Sigmoid colon (tissue), 6 donors: ENCODE measurements at regions not wholly inside any gene's neighbourhood (a gene's known extent, or its start where the extent isn't known, plus 50 kb on each side); places are given as distances from the start of the nearest gene placed in this dataset.

Experiments
- DNase-seq: peaks from one replicate; pipeline ENCODE4 v3.0.0-alpha.2; 2019
- H3K27ac ChIP-seq, 4 donors: fragments of 200-600 bp; sonication (generic); one replicate each; pipeline ENCODE4 v1.5.1; 2016 to 2019; ENCODE audit warnings: mild to moderate bottlenecking in 1 of 4
- H3K27me3 ChIP-seq, 3 donors: fragments of 200-600 bp; sonication (generic); one replicate each; pipeline ENCODE4 v1.5.1; 2019; ENCODE audit warnings: mild to moderate bottlenecking in 1 of 3
- H3K36me3 ChIP-seq, 4 donors: fragments of 200-600 bp; sonication (generic); one replicate each; pipeline ENCODE4 v1.5.1; 2016 to 2019
- H3K4me1 ChIP-seq, 4 donors: fragments of 200-600 bp; sonication (generic); one replicate each; pipeline ENCODE4 v1.5.1; 2017 to 2019
- H3K4me3 ChIP-seq, 4 donors: fragments of 200-600 bp; sonication (generic); one replicate each; pipeline ENCODE4 v1.5.1; 2017 to 2019; ENCODE audit warnings: mild to moderate bottlenecking in 2 of 4, moderate library complexity in 1 of 4
- H3K9me3 ChIP-seq, 4 donors: fragments of 200-600 bp in 3 of 4; sonication (generic) in 3 of 4; one replicate each; pipeline versions ENCODE4 v1.5.1 to v1.6.1; 2013 to 2019
- CTCF ChIP-seq, 4 experiments: fragments of 450-650 bp in 3 of 4; fragments of 200-600 bp in 1 of 4; IDR thresholded peaks; one replicate each; pipeline ENCODE4 v1.5.1; 2016 to 2019; ENCODE audit warnings: antibody characterized with exemption in 4 of 4, mild to moderate bottlenecking in 3 of 4, moderate library complexity in 2 of 4
- EP300 ChIP-seq, 4 donors: sonication (generic); formaldehyde crosslinking; IDR thresholded peaks; one replicate each; pipeline ENCODE4 v1.6.1; 2017; ENCODE audit warnings: antibody characterized with exemption in 4 of 4
- POLR2A ChIP-seq, 2 donors: fragments of 450-650 bp; IDR thresholded peaks; one replicate each; pipeline ENCODE4 v1.6.1; 2016; ENCODE audit warnings: antibody characterized with exemption in 2 of 2, mild to moderate bottlenecking in 2 of 2, moderate library complexity in 2 of 2
- POLR2AphosphoS5 ChIP-seq, 4 donors: sonication (generic); formaldehyde crosslinking; IDR thresholded peaks; one replicate each; pipeline ENCODE4 v1.6.1; 2017; ENCODE audit warnings: antibody characterized with exemption in 4 of 4
- WGBS, 2 donors: extraction: QIAGEN DNeasy Blood & Tissue Kit; methylation state at CpG; one replicate each; pipeline ENCODE4 v1.1.7; 2013; 5-methylcytosine and 5-hydroxymethylcytosine counted together
- intact Hi-C: fragments of 100-400 bp; cut with DNase I; formaldehyde crosslinking; loops from one replicate; pipeline ENCODE4 v1.15.1; 2023
- donor health status: healthy with polysubstance abuse.
- donor health status: healthy.

- intact Hi-C loops, result no loop called here
Observed at GRCh38 chr11:130778026-130778425, 138.3 kb downstream of the SNX19 start.

GRCh38 chr11:130778705-130779104 lies 137.6 kb downstream of the SNX19 start:
- H3K27ac ChIP-seq, result no peak overlapping the region
- no peaks in the 10 kb centered on the region for H3K9me3 ChIP-seq
- TF ChIP-seq POLR2A (IDR thresholded peaks at IDR 0.05) (no peak), CTCF (IDR thresholded peaks at IDR 0.05) (no peak)
- DNase-seq, result no peak
- no peaks in the 10 kb centered on the region for H3K27me3 ChIP-seq
- H3K36me3 ChIP-seq, result no peaks in the 10 kb centered on the region
- peaks cover 0 to 20% (median 14%) of the 10 kb centered on the region in 4 donors for H3K4me1 ChIP-seq
- intact Hi-C loops, result no loop called here
- H3K4me3 ChIP-seq, result no peak overlapping the region

More at GRCh38 chr11:130778026-130778425, 138.3 kb downstream of the SNX19 start:
- TF ChIP-seq CTCF (IDR thresholded peaks at IDR 0.05), result no peak
- no peak for TF ChIP-seq POLR2A (IDR thresholded peaks at IDR 0.05)
- no peak for TF ChIP-seq POLR2AphosphoS5 (IDR thresholded peaks at IDR 0.05)
- TF ChIP-seq EP300 (IDR thresholded peaks at IDR 0.05), result no peak
- Histone ChIP-seq H3K27me3 (no peaks in the 10 kb centered on the region), H3K4me1 (peaks cover 0 to 16% (median 9%) of the 10 kb centered on the region in 4 donors), H3K4me3 (no peak overlapping the region), H3K27ac (no peak overlapping the region), H3K36me3 (no peaks in the 10 kb centered on the region), H3K9me3 (no peaks in the 10 kb centered on the region)
- WGBS, 2 donors, result 94 to 95% methylated on average over 15 of the region's 15 CpGs
- DNase-seq, result no peak

- TF ChIP-seq CTCF (IDR thresholded peaks at IDR 0.05) (no peak), POLR2A (IDR thresholded peaks at IDR 0.05) (no peak), POLR2AphosphoS5 (IDR thresholded peaks at IDR 0.05) (no peak), EP300 (IDR thresholded peaks at IDR 0.05) (no peak)
- DNase-seq, result no peak
- no peak overlapping the region for H3K27ac ChIP-seq
- H3K27me3 ChIP-seq, result no peaks in the 10 kb centered on the region
- H3K4me1 ChIP-seq, result peaks cover 0 to 20% (median 14%) of the 10 kb centered on the region in 4 donors
- no peak overlapping the region for H3K4me3 ChIP-seq
- intact Hi-C loops, result no loop called here
- WGBS, 2 donors, result 72 to 85% methylated on average over 1 of the region's 1 CpG
- no peaks in the 10 kb centered on the region for H3K9me3 ChIP-seq
- no peaks in the 10 kb centered on the region for H3K36me3 ChIP-seq
Observed at GRCh38 chr11:130779267-130779666, 137.0 kb downstream of the SNX19 start.

- H3K36me3 ChIP-seq, result no peaks in the 10 kb centered on the region
- TF ChIP-seq CTCF (IDR thresholded peaks at IDR 0.05) (no peak), POLR2AphosphoS5 (IDR thresholded peaks at IDR 0.05) (no peak), POLR2A (IDR thresholded peaks at IDR 0.05) (no peak), EP300 (IDR thresholded peaks at IDR 0.05) (no peak)
- intact Hi-C loops, result no loop called here
- no peak overlapping the region for H3K27ac ChIP-seq
- peaks cover 0 to 20% (median 14%) of the 10 kb centered on the region in 4 donors for H3K4me1 ChIP-seq
- DNase-seq, result no peak
- H3K9me3 ChIP-seq, result no peaks in the 10 kb centered on the region
- no peaks in the 10 kb centered on the region for H3K27me3 ChIP-seq
- WGBS, 2 donors, result 93% methylated on average over 5 of the region's 5 CpGs
- no peak overlapping the region for H3K4me3 ChIP-seq
Observed at GRCh38 chr11:130779943-130780342, 136.3 kb downstream of the SNX19 start.

GRCh38 chr11:130780437-130780836 lies 135.8 kb downstream of the SNX19 start:
- H3K27me3 ChIP-seq, result no peaks in the 10 kb centered on the region
- H3K4me1 ChIP-seq, result peaks cover 0 to 20% (median 14%) of the 10 kb centered on the region in 4 donors
- no peaks in the 10 kb centered on the region for H3K36me3 ChIP-seq
- 77 to 82% methylated on average over 4 of the region's 4 CpGs for WGBS, 2 donors
- H3K4me3 ChIP-seq, result no peak overlapping the region
- no peak overlapping the region for H3K27ac ChIP-seq
- H3K9me3 ChIP-seq, result no peaks in the 10 kb centered on the region
- no peak for DNase-seq
- no peak for TF ChIP-seq CTCF (IDR thresholded peaks at IDR 0.05)
- no peak for TF ChIP-seq POLR2AphosphoS5 (IDR thresholded peaks at IDR 0.05)
- TF ChIP-seq EP300 (IDR thresholded peaks at IDR 0.05), result no peak
- intact Hi-C loops, result no loop called here
